ENCODE measurements at regions not wholly inside any gene's neighbourhood (a gene's known extent, or its start where the extent isn't known, plus 50 kb on each side); places are given as distances from the start of the nearest gene placed in this dataset.

DNA sequence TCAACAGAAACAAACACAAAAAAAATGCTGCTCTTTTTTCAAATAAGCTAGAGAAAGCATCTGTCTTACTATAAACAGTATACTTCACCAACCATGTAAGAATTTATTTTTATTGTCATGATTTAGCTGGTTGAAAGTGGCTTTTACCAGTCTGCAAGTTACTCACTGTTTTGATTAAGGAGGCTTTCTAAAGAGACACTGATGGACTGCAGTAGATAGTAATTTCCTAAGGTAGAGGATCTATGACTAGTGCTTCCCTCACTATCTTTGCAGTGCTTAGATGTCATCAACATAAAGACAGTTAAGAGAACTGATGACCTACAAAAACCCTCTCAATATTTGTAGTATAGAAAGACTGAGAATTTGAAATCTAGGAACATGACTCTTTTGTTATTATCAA, 846.2 kb upstream of the AGA start:
- DNase-seq (ENCODE audit: low spot score): no peak

DNA sequence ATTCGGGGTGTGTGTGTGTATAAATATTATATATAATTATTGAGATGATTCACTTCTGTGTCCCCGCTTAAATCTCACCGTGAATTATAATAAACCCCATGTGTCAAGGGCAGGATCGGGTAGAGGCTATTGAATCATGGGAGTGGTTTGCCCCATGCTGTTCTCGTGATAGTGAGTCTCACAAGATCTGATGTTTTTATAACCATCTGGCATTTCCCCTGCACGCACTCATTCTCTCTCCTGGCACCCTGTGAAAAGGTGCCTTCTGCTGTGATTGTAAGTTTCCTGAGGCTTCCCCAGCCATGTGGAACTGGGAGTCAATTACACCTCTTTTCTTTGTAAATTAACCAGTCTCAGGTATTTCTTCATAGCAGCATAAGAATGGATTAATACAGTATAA, 851.4 kb upstream of the AGA start:
- no peak for DNase-seq (ENCODE audit: low spot score)

DNA sequence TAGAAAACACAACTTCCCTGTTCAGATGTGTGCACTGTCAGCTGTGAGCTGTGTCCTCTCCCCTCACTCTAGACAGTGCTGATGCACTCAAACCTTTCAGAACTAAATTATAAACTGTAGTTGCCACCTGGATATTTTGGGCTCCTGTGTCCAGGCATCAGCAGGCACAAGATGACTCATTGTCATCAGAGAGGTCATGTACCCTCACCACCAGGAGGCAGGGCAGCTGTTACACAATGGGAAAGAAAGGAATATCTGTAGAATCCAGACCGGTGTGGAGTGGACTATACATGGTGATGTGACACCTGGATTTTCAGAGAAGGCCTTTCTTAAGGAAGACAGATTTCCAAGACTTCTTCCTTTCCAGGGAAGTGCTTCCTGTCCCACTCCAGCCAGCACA, 854.4 kb upstream of the AGA start:
- DNase-seq (ENCODE audit: low spot score): no peak

DNA sequence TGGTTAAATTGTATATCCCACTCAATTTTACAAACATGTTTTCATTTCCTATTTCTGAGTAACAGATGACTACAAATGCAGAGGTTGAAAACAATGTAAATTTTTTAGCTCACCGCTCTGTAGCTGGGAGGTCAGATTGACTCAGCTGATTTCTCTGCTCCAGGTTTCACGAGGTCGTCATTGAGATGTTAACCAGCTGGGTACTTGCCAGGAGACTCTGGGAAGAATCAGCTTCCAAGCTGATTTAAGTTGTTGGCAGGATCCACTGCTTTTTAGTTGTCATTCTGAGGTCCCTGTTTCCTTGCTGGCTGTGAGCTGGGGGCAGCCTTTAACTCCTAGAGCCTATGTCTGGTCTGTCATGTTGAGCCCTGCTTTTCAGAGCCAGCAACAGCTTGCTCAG, 864.3 kb upstream of the AGA start:
- DNase-seq (ENCODE audit: low spot score): peak; percentile 1

DNA sequence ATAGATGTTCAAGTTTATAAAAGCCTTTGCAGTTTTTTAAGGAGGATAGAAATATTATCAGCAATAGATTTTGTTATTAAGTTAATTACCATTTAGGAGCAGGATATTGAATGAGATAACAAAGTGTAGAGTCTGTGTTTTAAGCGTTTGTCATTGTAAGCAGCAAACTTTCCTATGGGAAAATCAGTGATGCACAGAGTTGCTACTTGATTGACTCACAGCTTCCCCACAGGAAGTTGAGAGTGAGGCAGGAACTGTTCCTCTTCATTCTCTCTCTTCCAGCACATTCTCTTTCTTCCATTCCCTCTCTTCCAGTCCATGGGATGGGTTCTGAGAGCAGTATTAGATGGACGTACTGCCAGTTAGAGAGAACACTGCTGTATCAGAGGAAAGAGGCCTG, 867.7 kb upstream of the AGA start:
- DNase-seq (ENCODE audit: low spot score): no peak

DNA sequence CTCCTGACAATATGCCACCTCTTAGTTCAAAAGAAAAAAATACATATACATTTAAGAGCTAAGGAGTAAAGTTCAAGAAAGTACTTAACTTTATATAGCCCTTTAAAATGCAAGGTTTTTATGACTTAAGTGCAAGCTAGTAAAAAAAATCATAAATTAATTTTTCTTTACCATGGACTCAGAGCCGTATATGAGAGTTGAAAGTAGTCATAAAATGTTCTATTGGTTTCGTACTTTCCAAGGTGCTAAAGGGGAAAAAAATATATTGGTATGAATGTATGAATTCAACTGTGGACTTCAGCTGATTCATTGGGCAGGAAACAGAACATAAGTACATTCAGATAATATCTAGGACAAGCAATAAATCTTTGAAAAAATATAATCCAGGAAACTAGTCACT, 869.8 kb upstream of the AGA start:
- DNase-seq (ENCODE audit: low spot score): no peak

DNA sequence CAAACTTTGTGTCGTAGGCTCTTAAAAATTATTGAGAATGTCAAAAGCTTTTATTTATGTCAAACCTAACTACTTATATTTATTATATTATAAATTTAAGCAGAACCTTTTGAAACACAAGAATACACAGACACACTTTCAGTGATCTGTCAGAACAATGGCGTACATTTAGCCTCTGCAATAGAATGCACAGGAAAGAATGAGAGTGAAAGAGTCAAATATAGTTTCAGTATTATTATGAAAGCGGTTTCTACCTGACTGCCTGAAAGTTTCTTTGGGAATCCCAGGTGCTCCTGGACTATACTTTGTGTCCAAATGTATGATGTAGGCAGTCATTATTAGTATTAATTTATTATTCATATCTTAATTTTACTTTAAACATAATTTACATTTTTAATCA, 872.0 kb upstream of the AGA start:
- DNase-seq (ENCODE audit: low spot score): no peak

DNA sequence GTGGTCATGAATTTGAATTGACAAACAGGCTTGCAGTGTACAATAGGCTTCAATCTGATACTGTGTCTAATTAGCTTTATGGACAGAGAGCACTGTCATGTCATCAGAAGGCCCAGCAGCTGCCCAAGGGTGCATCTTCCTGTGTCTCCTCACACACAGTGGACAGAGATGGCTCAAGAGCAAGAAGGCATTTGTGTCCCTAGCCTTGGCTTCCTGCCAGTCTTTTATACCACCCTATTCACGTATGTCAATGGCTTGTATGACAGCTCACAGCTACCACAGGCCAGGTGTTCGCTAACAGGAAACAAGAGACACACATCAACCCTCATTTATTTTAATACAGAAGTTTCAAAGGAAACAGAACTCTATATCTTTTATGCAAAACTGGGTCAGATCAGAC, 874.0 kb upstream of the AGA start:
- no peak for DNase-seq (ENCODE audit: low spot score)

DNA sequence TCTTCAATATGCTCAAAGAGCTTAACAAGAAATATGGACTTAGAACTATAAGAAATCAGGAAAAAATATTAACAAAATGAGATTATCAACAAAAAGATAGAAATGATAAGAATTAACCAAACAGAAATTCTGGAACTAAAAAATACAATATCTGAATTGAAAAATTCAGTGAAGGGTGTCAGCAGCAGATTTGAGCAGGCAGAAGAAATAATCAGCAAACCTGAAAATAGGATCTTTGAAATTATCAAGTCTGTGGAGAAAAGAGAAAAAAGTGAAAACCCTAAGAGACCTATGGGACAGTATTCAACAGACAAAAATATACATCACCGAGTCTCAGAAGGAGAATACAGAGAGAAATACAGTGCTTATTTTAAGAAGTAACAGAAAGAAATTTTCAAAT, 877.8 kb upstream of the AGA start:
- DNase-seq (ENCODE audit: low spot score): no peak

DNA sequence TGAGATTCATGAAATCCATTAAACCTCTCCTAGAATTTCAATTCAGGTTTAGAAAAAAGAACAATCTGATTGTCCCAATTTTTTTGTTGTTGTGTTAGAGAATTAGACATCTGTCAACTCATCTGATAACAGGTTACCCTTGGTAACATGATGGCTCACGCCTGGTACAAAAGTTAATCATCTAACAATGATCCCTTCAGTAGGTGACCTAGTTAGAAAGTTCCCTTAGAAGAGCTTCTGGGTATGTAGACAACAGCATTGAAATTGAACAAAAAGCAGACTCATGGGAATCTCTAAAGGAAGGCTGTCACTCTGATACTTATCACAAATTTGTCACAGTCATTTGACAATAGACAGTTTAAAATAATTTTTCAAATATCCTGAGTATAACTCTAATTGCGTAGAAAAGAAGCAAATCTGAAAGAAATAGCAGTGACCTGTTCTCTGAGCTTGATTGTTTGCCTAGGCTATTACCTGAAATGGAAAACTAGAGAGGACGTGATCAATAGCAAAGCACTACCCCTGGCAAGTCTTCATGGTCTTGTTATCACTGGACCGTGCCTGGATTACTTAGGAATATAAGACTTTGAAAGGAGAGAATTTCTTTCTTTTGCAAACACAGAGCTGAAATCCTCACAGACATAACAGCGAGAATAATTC, 880.4 kb upstream of the AGA start:
- no peak for DNase-seq (ENCODE audit: low spot score)

DNA sequence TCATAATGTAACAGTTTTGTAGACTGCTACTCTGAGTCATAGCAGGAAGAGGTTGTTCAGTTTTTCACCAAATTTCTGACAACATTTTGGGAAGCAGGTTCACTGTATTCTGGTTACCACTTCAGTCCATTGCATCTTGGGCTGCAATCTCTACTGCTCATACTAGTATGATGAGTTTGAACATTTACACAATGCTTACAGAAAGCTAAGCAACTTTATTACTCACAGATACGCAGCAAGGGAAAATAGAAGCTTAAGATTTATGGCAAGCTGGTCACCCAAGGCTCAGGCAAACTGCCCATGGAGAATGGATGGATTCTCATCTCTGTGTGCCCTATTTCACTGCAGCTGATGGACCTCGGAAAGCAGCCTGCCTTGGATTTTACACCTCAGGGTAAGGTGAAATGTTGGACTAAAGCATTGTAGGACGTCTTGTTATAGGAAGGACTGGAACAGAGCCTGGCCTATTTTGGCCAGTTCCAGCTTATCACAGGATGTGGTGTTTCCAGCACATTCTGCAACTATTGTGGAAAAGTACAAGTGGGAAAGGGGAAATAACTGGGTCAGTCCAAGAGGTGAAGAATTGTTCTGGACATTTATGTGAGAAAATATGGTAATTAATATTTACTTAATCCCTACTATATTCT, 887.1 kb upstream of the AGA start:
- DNase-seq (ENCODE audit: low spot score): no peak

DNA sequence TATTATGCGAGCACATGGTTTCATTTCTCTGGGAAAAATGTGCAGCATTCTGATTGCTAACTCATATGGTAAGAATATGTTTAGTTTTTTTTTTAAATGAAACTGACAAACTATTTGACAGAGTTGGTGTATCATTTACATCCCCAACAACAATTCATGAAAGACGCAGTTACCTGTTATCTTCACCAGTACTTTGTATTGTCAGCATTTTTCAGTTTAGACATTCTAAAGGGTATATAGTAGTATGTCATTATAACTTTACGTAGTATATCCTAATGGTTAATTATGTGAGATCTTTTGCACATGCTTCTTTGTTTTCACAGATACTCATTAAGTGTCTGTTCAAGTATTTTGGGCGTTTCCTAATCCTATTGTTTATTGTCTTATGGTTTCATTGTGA, 891.1 kb upstream of the AGA start:
- no peak for DNase-seq (ENCODE audit: low spot score)

DNA sequence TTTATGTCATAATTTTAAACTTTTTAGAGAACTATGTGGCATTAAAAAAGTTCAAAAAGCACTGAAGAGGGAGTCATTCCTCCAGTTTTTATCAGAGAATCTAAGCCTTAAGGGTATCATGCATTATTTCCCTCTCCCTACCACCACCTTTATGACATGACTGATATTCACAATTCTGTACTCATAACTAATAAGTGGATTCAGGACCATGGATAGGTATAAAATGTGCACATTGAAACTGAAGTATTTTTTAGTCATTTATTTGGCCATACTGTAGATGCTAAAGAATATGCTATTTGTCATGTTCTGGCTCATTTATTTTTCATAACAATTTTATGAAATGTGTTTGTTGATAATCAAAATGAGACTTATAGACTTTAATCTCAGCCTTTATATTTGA, 897.5 kb upstream of the AGA start:
- no peak for DNase-seq (ENCODE audit: low spot score)

DNA sequence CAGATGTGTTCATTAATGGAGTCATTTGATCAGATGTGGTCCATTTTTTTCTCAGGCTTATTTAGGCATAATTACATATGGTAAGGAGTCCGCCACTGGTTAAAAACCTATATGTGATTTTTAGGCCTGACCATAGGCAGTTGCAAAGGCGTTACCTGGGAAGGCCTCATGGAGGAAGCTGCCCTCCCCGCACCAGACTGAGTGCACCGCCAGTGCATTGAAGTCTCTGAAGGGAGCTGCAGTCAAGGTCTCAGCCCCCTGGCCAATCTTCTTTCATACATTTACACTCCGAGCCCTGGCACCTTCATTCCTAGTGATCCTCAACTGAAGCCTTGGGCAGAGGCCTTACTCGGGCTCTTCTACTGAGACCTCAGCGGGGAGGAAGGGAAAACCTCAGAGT, 898.2 kb upstream of the AGA start:
- DNase-seq (ENCODE audit: low spot score): no peak

DNA sequence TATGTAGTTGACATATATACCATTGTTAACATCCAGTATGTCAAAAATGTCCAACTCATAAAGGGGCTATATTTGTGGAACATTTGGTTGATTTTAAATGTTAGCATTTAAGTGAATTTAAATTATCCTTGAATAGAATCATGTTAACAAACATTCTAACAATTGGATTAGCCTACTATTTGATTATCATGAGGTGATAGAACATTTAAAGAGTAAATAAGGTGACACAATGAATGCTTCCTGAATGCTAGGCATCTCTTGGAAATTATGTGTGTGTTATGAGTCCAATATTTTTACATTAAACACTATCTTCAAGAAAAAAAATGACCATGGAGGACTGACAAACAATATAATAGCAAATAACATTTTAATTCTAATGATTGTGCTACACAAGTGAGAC, 901.9 kb upstream of the AGA start:
- DNase-seq (ENCODE audit: low spot score): no peak

DNA sequence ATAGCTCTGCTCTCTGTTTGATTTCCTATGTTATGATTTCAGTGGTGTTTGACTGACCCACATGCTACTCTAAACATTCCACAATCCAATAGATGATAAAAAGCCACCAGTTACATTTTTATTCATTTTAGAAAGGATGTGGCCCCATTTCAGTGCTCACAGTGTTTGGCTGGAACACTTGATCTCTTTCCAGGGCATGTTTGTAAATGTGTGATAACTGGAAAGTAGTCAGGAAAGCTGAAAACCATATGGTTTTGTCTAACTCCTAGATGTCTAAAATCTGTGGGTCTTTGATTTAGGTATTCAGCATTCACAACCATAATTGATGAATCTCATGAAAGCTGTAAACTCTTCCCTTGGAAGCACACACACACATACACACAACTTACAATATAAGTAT, 904.9 kb upstream of the AGA start:
- DNase-seq (ENCODE audit: low spot score): no peak

DNA sequence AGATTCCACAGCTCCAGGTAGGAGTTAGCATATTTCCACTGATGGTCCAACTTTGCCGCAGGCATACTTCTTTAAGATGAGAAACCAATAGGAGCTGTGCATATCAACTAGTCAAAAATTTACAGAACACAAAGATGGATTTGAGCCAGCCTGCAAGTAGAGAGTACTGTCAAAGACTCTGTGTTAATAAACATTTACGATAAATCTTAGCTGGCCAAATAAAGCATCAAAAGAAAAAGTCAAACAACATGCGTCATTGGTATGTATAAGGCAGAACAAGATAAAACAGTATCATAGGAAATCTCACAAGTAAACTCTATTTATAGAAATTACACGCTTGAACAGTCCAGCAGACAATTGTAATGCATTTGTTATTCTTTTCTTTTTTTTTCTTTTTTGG, 907.4 kb upstream of the AGA start:
- no peak for DNase-seq (ENCODE audit: low spot score)

DNA sequence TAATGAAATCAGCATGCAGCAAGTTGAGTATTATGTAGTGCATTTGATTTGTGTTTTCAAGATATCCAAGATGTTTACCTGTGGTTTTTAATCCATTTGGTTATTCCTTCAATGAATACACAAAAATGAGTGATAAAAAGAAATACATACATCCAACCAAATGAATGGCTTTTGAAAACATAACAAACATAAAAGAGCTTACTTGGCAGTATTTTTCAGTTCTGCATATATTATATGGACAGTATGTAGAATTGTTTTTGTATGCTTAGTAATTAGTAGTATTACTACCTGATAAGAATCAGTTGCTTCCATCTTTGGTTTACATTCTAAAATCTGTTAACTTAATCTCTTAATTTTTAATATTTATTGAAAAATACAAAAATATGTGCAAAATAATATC, 908.9 kb upstream of the AGA start:
- no peak for DNase-seq (ENCODE audit: low spot score)

DNA sequence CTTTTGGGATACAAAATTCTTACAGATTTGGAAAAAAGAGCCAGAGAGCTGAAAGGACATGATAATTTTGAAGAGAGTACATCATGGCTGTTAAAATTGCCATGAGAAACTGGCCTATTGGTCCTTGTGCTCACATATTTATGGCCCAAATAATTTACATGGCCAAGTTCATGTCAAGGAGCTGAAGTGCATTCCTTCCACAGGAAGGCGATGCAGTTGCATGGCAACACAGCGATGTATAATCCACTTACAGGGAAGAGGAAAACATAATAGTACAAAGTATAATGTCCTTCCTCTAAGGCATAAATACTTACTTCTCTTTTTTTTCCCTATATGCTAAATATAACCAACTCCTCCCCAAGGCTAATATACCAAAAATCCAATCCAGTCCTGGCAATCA, 914.5 kb upstream of the AGA start:
- DNase-seq (ENCODE audit: low spot score): no peak

DNA sequence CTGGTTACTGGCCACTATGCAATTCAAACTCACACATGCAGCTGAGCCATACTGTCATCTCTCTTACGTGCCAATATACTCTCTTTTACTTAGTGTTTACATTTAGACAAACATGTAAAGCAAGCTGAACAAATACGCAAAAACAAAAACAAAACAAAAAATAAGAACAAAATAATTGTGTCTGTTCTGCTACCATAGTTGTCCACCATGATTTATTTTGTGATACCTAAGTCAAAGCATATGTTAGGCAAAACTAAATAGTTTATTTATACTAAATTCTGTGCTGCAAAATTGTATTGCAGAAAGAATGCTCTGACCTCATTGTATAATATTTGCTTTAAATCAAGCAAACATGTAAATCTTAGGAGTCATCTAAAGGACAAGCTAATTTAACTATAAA, 943.2 kb upstream of the AGA start:
- no peak for DNase-seq (ENCODE audit: low spot score)

DNA sequence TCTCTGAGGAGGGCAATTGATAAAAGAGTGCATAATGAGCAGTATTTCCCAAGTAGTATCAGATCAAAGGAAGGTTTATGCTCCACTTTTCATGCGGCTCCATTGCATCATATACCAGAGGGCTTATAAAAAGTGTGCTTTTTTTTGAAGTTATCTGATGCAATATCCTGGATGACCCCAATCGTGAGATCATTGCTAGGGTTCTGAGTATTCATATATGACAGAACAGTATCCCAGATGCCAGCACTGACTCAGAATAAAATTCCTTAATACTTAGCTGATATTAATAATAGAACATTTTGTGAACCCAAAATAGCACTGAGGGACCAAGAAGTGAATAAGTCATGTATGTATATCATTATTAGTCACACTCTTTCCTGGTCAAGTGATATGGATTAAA, 945.5 kb upstream of the AGA start:
- DNase-seq (ENCODE audit: low spot score): peak; percentile 0

DNA sequence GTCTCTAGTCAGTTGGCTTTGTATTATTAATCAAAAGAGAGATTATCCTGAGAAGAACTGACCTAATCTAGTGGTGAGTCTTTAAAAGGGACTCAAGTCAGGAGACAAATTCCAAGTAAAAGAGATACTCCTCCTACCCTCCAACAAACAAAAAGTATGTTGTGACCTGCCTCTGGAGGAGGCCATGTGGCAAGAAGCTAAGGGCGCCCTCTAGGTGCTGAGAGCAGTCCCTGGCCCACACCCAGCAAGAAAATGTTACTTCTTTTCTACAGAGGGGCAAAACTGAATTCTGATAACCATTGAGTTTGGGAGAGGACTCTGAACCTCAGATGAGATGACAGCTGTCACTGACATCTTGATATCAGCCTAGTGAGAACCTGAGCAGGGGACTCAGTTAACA, 953.6 kb upstream of the AGA start:
- DNase-seq (ENCODE audit: low spot score): no peak

DNA sequence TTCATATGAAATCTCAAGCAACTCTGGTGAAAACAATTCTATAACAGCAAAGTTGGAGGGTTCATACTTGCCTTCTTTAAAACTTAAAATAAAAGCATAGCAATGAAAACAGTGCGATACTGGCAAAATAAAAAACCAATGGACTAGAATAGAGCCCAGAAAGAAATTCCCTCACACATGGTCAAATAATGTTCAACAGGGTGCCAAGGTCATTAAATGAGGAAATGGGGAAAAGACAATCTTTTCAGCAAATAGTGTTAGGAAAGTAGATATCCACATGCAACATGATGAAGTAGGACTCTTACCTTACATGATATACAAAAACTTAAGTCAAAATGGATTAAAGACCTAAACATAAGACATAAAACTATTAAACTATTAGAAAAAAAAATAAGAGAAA, 970.2 kb upstream of the AGA start:
- no peak for DNase-seq (ENCODE audit: low spot score)

DNA sequence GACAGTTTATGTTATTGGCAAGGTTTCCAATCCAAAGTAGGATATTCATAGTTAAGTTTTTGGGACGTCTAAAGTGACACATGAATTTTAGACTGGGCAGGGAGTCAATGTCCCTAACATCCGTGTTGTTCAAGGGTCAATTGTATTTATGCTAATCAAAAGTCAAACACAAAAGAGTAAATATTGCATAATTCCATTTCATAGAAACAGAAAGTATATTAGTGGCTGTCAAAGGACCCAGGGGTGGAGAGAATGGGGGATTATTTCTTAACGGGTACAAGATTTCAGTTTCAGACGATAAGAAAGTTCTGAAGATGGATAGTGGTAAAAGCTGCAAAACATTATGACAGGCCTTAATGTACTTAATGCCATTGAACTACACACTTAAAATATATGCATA, 971.8 kb upstream of the AGA start:
- no peak for DNase-seq (ENCODE audit: low spot score)

All from kidney capillary endothelial cell (primary cell).